Activated CD4-positive, alpha-beta T cell treated with anti-CD3 and anti-CD28 coated beads, Interleukin-2, amount 10 ng/mL, durations not matched to agents 7 days and 5 days (primary cell): ENCODE measurements at regions not wholly inside any gene's neighbourhood (a gene's known extent, or its start where the extent isn't known, plus 50 kb on each side); places are given as distances from the start of the nearest gene placed in this dataset.

Experiments
- CTCF ChIA-PET: fragments of 350-600 bp; sonication (Branson Sonifier 250); formaldehyde crosslinking; loops from one replicate; lab custom pipeline; 2021; ENCODE audit warnings: antibody characterized with exemption; lab: Charles Lee
- POLR2A ChIA-PET: fragments of 350-600 bp; sonication (Branson Sonifier 250); formaldehyde crosslinking; loops from one replicate; lab custom pipeline; 2021; ENCODE audit warnings: antibody characterized with exemption; lab: Charles Lee
- DNase-seq: peaks from one replicate; pipeline ENCODE4 v3.0.0-alpha.2; 2020
- H3K27ac Mint-ChIP-seq: one replicate; pipeline ENCODE4 v1.8.0; 2021; ENCODE audit warnings: mild to moderate bottlenecking, moderate library complexity, mixed read lengths
- H3K27me3 Mint-ChIP-seq: one replicate; pipeline ENCODE4 v1.8.0; 2021; ENCODE audit warnings: mixed read lengths
- H3K36me3 Mint-ChIP-seq: one replicate; pipeline ENCODE4 v1.8.0; 2021; ENCODE audit warnings: low read depth, mixed read lengths
- H3K4me1 Mint-ChIP-seq: one replicate; pipeline ENCODE4 v1.8.0; 2021; ENCODE audit warnings: mixed read lengths
- H3K4me3 Mint-ChIP-seq: one replicate; pipeline ENCODE4 v1.8.0; 2021; ENCODE audit warnings: mild to moderate bottlenecking, moderate library complexity, mixed read lengths
- H3K9me3 Mint-ChIP-seq: one replicate; pipeline ENCODE4 v1.8.0; 2021; ENCODE audit warnings: mixed read lengths

GRCh38 chr6:170483413-170483812, 69.7 kb downstream of the PSMB1 start:
- POLR2A ChIA-PET: no interaction called here
- Mint-ChIP-seq H3K9me3 (peaks cover 3% of the 10 kb centered on the region), H3K4me3 (no peak overlapping the region), H3K36me3 (no peaks in the 10 kb centered on the region), H3K27me3 (peaks cover 14% of the 10 kb centered on the region), H3K27ac (no peak overlapping the region), H3K4me1 (no peaks in the 10 kb centered on the region)
- CTCF ChIA-PET: no interaction called here
- DNase-seq: no peak

- POLR2A ChIA-PET: no interaction called here
- no peak overlapping the region for H3K27ac Mint-ChIP-seq
- H3K4me1 Mint-ChIP-seq: no peaks in the 10 kb centered on the region
- CTCF ChIA-PET: no interaction called here
- peaks cover 3% of the 10 kb centered on the region for H3K9me3 Mint-ChIP-seq
- H3K27me3 Mint-ChIP-seq: peaks cover 12% of the 10 kb centered on the region
- no peaks in the 10 kb centered on the region for H3K36me3 Mint-ChIP-seq
- no peak for DNase-seq
- no peak overlapping the region for H3K4me3 Mint-ChIP-seq
These were observed 72.9 kb downstream of the PSMB1 start for GRCh38 chr6:170480050-170480692.

- ChIA-PET POLR2A (no interaction called here), CTCF (no interaction called here)
- no peak overlapping the region for H3K27ac Mint-ChIP-seq
- H3K4me3 Mint-ChIP-seq: no peak overlapping the region
- H3K36me3 Mint-ChIP-seq: no peaks in the 10 kb centered on the region
- no peaks in the 10 kb centered on the region for H3K4me1 Mint-ChIP-seq
- no peaks in the 10 kb centered on the region for H3K9me3 Mint-ChIP-seq
- DNase-seq: no peak
- H3K27me3 Mint-ChIP-seq: no peaks in the 10 kb centered on the region
These were observed 76.7 kb downstream of the PSMB1 start for GRCh38 chr6:170476360-170476759.

DNA sequence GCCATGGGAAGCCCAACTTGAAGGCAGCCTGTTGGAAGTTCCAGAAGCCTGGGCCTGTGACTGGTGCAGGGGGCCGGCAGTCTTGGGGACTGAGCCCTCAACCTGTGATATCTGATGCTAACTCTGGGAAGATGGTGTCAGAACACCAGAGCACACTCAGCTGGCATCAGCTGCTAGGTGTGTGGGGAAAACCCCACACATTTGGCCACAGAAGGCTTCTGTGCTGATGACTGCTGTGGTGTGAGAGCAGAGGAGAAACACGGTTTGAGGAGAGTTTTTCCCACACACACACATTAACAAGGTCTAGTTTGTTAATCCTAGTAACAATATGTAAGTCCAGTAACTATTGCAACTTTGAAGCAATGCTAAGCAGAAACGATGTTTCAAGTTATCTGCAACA, 78.0 kb downstream of the PSMB1 start:
- H3K27me3 Mint-ChIP-seq: no peaks in the 10 kb centered on the region
- CTCF ChIA-PET: no interaction called here
- DNase-seq: no peak
- no peak overlapping the region for H3K27ac Mint-ChIP-seq
- no peak overlapping the region for H3K4me3 Mint-ChIP-seq
- no peaks in the 10 kb centered on the region for H3K4me1 Mint-ChIP-seq
- POLR2A ChIA-PET: no interaction called here
- H3K9me3 Mint-ChIP-seq: no peaks in the 10 kb centered on the region
- H3K36me3 Mint-ChIP-seq: no peaks in the 10 kb centered on the region

DNA sequence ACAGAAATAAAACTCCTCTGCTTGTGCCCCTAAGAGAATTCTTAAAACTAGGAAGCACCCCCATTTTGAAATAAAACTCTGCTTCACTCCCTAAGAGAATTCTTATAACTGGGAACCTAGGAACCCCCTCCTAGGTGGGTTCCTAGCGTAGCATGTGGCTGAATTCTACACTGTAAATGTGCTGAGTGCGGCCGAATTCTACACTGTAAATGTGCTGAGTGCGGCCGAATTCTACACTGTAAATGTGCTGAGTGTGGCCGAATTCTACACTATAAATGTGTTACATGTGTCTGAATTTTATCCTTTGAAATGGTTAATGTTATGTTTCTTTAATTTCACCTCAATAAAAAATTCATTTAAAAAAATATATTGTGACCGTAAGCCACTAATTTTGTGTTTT, 79.3 kb downstream of the PSMB1 start:
- H3K36me3 Mint-ChIP-seq: no peaks in the 10 kb centered on the region
- DNase-seq: no peak
- no peaks in the 10 kb centered on the region for H3K4me1 Mint-ChIP-seq
- H3K9me3 Mint-ChIP-seq: no peaks in the 10 kb centered on the region
- CTCF ChIA-PET: no interaction called here
- POLR2A ChIA-PET: no interaction called here
- H3K27ac Mint-ChIP-seq: no peak overlapping the region
- no peak overlapping the region for H3K4me3 Mint-ChIP-seq
- H3K27me3 Mint-ChIP-seq: no peaks in the 10 kb centered on the region

- no peaks in the 10 kb centered on the region for H3K27me3 Mint-ChIP-seq
- H3K36me3 Mint-ChIP-seq: no peaks in the 10 kb centered on the region
- DNase-seq: no peak
- no peak overlapping the region for H3K4me3 Mint-ChIP-seq
- POLR2A ChIA-PET: no interaction called here
- H3K9me3 Mint-ChIP-seq: no peaks in the 10 kb centered on the region
- H3K4me1 Mint-ChIP-seq: no peaks in the 10 kb centered on the region
- H3K27ac Mint-ChIP-seq: no peak overlapping the region
- CTCF ChIA-PET: no interaction called here
These were observed 79.8 kb downstream of the PSMB1 start for GRCh38 chr6:170473301-170473717.

DNA sequence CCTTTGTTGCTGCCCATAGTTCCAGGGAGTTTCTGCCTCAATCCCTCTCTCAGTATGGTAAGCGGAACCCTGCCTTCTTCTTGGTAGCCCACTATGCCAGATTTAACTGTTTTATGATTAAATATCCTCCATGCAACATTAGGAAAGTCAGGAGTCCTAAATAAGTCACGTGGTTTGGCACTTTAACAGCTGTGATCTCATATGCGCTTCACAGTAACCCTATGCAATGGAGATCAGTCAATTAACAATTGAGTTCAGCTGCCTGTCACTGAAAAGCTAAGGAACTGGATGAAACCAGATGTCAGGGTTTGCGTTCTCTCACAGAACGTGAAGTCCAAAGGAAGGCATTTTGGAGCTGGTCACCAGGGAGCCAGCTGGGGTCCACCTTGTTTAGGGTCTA, 81.6 kb downstream of the PSMB1 start:
- Mint-ChIP-seq H3K9me3 (peaks cover 4% of the 10 kb centered on the region), H3K4me3 (no peak overlapping the region), H3K36me3 (no peaks in the 10 kb centered on the region), H3K27me3 (no peaks in the 10 kb centered on the region), H3K27ac (no peak overlapping the region), H3K4me1 (no peaks in the 10 kb centered on the region)
- DNase-seq: no peak
- POLR2A ChIA-PET: no interaction called here
- CTCF ChIA-PET: no interaction called here

DNA sequence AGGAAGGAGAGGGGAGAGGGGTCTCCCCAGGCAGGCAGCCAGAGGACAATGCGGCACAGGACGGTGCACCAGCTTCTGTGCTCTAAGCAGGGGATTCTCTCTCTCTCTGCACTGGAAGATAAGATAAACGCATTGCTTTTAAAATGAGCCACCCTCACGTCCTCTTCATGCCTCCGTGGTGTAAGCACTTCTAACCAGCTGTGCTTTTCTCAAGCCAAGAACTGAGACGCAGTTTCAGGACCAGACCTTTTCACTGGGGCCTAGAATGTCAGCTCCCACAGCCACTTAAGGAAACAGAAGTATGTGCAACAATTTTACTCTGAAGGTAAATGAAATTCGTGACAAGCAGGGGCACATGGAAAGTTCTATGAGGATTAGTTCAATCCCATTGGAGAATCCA, 82.4 kb downstream of the PSMB1 start:
- no peak overlapping the region for H3K4me3 Mint-ChIP-seq
- POLR2A ChIA-PET: no interaction called here
- H3K36me3 Mint-ChIP-seq: no peaks in the 10 kb centered on the region
- no peak for DNase-seq
- peaks cover 4% of the 10 kb centered on the region for H3K9me3 Mint-ChIP-seq
- H3K27ac Mint-ChIP-seq: no peak overlapping the region
- H3K27me3 Mint-ChIP-seq: no peaks in the 10 kb centered on the region
- H3K4me1 Mint-ChIP-seq: no peaks in the 10 kb centered on the region
- CTCF ChIA-PET: no interaction called here

DNA sequence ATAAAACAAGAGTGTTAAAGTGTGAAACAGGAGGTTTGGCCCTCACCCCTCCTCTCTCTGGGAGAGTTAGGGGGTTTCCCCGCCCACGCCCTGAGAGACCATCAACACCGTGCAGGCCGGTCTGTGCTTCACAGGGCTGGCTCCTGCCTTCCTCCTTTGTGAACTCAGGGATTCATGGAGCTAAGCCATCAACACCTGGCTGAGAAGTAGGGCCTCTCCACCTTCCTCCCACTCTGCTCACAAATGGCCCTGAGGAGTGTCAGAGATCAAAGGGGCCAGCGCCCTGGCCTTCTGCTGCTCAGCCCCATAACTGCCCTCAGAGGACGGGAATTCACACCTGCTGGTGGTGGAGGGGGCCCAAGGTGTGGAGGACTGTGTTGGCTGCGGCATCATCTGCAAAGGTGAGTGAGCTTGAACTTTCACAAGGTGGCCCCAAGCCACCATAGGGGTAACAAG, 88.6 kb downstream of the PSMB1 start:
- no peak for DNase-seq
- Mint-ChIP-seq H3K4me3 (no peak overlapping the region), H3K4me1 (peaks cover 2% of the 10 kb centered on the region), H3K27me3 (peaks cover 1% of the 10 kb centered on the region), H3K9me3 (peaks cover 4% of the 10 kb centered on the region), H3K27ac (no peak overlapping the region), H3K36me3 (no peaks in the 10 kb centered on the region)
- ChIA-PET CTCF (no interaction called here), POLR2A (no interaction called here)

- peaks cover 4% of the 10 kb centered on the region for H3K9me3 Mint-ChIP-seq
- peaks cover 4% of the 10 kb centered on the region for H3K4me1 Mint-ChIP-seq
- H3K36me3 Mint-ChIP-seq: no peaks in the 10 kb centered on the region
- CTCF ChIA-PET: no interaction called here
- H3K27ac Mint-ChIP-seq: no peak overlapping the region
- H3K27me3 Mint-ChIP-seq: peaks cover 3% of the 10 kb centered on the region
- no peak for DNase-seq
- POLR2A ChIA-PET: no interaction called here
- no peak overlapping the region for H3K4me3 Mint-ChIP-seq
These were observed 89.0 kb downstream of the PSMB1 start for GRCh38 chr6:170464080-170464479.

DNA sequence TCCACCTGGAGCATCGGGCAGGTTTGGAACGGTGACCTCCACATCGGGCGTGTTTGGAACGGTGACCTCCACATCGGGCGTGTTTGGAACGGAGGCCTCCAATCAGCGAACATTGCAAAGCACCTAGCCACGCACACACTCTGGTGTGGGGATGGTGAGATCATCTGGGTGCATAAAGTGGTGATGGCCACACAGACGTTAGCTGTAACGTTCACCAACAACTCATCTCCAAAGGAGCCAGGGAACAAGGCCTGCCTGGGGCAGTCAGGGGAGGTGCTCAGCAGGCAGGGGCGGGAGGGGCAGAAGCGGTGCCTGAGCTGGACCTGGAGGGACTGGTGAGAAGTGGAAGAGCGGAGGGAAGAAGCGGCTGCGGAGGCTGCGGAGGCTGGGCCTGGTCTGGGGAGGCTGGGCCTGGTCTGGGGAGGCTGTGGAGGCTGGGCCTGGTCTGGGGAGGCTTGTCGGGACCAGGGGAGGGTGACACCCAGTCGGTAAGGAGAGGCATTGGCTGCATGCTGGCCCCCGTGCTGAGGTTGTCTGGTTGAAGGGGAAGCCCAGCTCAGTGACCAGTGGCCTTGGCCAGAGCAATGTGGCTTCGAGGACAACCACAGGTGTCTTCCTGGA, 89.9 kb downstream of the PSMB1 start:
- no peak overlapping the region for H3K4me3 Mint-ChIP-seq
- peaks cover 4% of the 10 kb centered on the region for H3K9me3 Mint-ChIP-seq
- no peak for DNase-seq
- ChIA-PET CTCF (no interaction called here), POLR2A (no interaction called here)
- no peaks in the 10 kb centered on the region for H3K36me3 Mint-ChIP-seq
- no peak overlapping the region for H3K27ac Mint-ChIP-seq
- peaks cover 3% of the 10 kb centered on the region for H3K27me3 Mint-ChIP-seq
- H3K4me1 Mint-ChIP-seq: peaks cover 4% of the 10 kb centered on the region

DNA sequence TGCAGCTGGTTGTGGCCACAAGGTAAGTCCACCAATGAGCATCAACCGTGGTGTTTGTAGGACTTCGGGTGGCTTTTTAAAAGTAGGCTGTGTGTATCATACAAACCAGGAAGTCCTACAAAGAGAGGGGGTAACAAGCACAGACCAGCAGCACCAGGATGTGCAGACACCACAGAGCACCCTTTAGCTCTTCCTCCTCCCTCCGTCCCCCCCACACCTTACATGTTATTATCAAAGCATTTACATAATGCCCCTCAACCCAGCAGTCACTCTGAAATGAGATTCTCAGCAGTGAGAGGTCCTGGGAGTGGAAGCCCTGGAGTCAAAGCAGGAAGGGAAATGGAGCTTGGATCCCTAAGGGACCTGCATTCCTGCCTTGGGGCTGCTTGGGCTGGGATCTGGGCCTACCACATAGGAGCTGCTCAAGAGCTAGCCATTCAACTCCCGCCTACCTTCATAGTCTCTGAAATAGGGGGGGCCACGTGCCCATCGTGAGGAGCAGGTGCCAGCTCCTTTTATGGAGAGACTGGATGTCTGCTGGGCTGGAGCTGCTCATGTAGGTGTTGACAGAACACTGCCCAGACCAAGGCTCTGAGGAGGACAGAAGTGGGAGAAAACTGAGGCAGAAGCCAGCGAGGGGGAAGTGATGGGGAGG, 90.6 kb downstream of the PSMB1 start:
- Mint-ChIP-seq H3K27ac (no peak overlapping the region), H3K9me3 (no peaks in the 10 kb centered on the region), H3K4me1 (peaks cover 4% of the 10 kb centered on the region), H3K36me3 (no peaks in the 10 kb centered on the region), H3K27me3 (peaks cover 3% of the 10 kb centered on the region), H3K4me3 (no peak overlapping the region)
- POLR2A ChIA-PET: no interaction called here
- CTCF ChIA-PET: interaction anchor here (0.9 kb wide), 1 partner anchor 11 kb away, joined by 3 read pairs; no protein-coding TSS in a partner anchor
- DNase-seq: no peak

GRCh38 chr6:170461556-170462365, 91.3 kb downstream of the PSMB1 start:
- Mint-ChIP-seq H3K27ac (no peak overlapping the region), H3K4me3 (no peak overlapping the region), H3K27me3 (peaks cover 3% of the 10 kb centered on the region), H3K9me3 (no peaks in the 10 kb centered on the region), H3K4me1 (peaks cover 4% of the 10 kb centered on the region), H3K36me3 (no peaks in the 10 kb centered on the region)
- ChIA-PET POLR2A (no interaction called here), CTCF (interaction anchor here (0.9 kb wide), 1 partner anchor 11 kb away, joined by 3 read pairs; no protein-coding TSS in a partner anchor)
- no peak for DNase-seq
